ENCODE measurements at regions not wholly inside any gene's neighbourhood (a gene's known extent, or its start where the extent isn't known, plus 50 kb on each side); places are given as distances from the start of the nearest gene placed in this dataset.
"Not testable (repeated sequence)": the region's sequence is repeated elsewhere in the genome, so short reads cannot be mapped to it uniquely, and the experiment has no call there.

DNA sequence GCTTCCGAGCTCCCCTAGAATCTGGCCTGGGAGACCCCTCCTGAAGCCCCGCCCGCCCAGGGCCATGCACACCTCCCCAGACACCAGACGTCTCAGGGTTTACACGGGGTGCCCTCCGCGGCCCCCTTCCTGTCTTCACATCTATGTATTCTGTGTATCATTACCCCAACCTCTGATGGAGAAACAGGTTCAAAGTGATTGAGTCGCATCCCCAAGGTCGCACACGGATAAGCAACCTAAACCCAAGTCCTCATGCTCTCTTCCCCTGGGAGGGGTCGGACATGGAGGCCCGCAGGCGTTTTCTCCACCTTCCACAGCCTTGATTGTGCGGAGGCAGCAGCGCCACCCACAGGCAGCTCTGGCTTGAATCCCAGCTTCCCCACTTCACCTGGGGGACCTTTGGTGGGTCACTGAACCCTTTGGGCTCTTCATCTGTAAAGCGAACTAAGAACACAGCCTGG, 237.3 kb downstream of the BCL11B start:
- Histone ChIP-seq H3K4me3 (no peak overlapping the region), H3K27me3 (replicated peaks; ENCODE audit: insufficient read depth) (no peaks in the 10 kb centered on the region), H3K36me3 (no peaks in the 10 kb centered on the region), H3K4me1 (replicated peaks) (no peaks in the 10 kb centered on the region), H3K9me3 (no peaks in the 10 kb centered on the region), H3K27ac (no peak overlapping the region)
- no peak for DNase-seq (ENCODE audit: low spot score)
- TF ChIP-seq POLR2AphosphoS5 (IDR thresholded peaks at IDR 0.05) (no peak), POLR2A (IDR thresholded peaks at IDR 0.05) (no peak), CTCF (IDR thresholded peaks at IDR 0.05) (no peak)
- intact Hi-C loops (cut with DNase I): no loop called here
- 94% methylated on average over 16 of the region's 16 CpGs for WGBS

DNA sequence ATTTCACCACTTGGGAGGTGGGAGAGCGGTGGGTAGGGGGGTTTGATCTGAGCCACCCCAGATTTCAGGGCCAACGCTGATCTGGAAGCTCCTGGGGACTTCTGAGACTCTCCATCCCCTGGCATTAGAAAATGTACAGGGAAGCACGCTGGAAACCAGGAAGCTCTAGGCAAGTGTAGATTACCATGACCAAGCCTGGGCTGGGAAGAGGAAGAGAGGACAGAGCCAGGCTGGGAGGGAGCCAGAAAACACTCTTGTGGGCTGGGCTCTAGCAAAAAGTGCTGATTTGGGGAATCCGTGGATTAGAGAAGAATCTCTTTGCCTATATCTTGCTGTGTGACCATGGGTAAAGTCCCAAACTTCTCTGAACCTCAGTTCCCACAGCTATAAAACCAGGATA, 236.7 kb downstream of the BCL11B start:
- no peak overlapping the region for H3K4me3 ChIP-seq
- intact Hi-C loops (cut with DNase I): no loop called here
- H3K27me3 ChIP-seq (replicated peaks; ENCODE audit: insufficient read depth): no peaks in the 10 kb centered on the region
- DNase-seq (ENCODE audit: low spot score): no peak
- TF ChIP-seq CTCF (IDR thresholded peaks at IDR 0.05): no peak
- TF ChIP-seq POLR2A (IDR thresholded peaks at IDR 0.05): no peak
- TF ChIP-seq POLR2AphosphoS5 (IDR thresholded peaks at IDR 0.05): no peak
- no peak overlapping the region for H3K27ac ChIP-seq
- H3K4me1 ChIP-seq (replicated peaks): no peaks in the 10 kb centered on the region
- 67% methylated on average over 4 of the region's 4 CpGs for WGBS
- H3K9me3 ChIP-seq: no peaks in the 10 kb centered on the region
- H3K36me3 ChIP-seq: no peaks in the 10 kb centered on the region

GRCh38 chr14:99035712-99036610, 236.0 kb downstream of the BCL11B start:
- intact Hi-C loops (cut with DNase I): no loop called here
- DNase-seq (ENCODE audit: low spot score): peak; percentile 74

GRCh38 chr14:99036611-99037293, 235.2 kb downstream of the BCL11B start:
- TF ChIP-seq POLR2AphosphoS5 (IDR thresholded peaks at IDR 0.05) (no peak), CTCF (IDR thresholded peaks at IDR 0.05) (no peak), POLR2A (IDR thresholded peaks at IDR 0.05) (no peak)
- Histone ChIP-seq H3K9me3 (no peaks in the 10 kb centered on the region), H3K27ac (peak overlapping the region; percentile 19 to 54), H3K4me1 (replicated peaks) (no peaks in the 10 kb centered on the region), H3K4me3 (no peak overlapping the region), H3K36me3 (no peaks in the 10 kb centered on the region), H3K27me3 (replicated peaks; ENCODE audit: insufficient read depth) (no peaks in the 10 kb centered on the region)
- 88% methylated on average over 25 of the region's 25 CpGs for WGBS
- no peak for DNase-seq (ENCODE audit: low spot score)
- intact Hi-C loops (cut with DNase I): no loop called here

More at GRCh38 chr14:99035712-99036610, 236.0 kb downstream of the BCL11B start:
- peak overlapping the region; percentile 19 to 54 for H3K27ac ChIP-seq
- TF ChIP-seq CTCF (IDR thresholded peaks at IDR 0.05) (no peak), POLR2AphosphoS5 (IDR thresholded peaks at IDR 0.05) (peak; percentile 82), POLR2A (IDR thresholded peaks at IDR 0.05) (peak; percentile 7)
- H3K4me3 ChIP-seq: no peak overlapping the region
- H3K36me3 ChIP-seq: no peaks in the 10 kb centered on the region
- 27% methylated on average over 21 of the region's 30 CpGs for WGBS
- H3K27me3 ChIP-seq (replicated peaks; ENCODE audit: insufficient read depth): no peaks in the 10 kb centered on the region
- H3K9me3 ChIP-seq: no peaks in the 10 kb centered on the region
- no peaks in the 10 kb centered on the region for H3K4me1 ChIP-seq (replicated peaks)

DNA sequence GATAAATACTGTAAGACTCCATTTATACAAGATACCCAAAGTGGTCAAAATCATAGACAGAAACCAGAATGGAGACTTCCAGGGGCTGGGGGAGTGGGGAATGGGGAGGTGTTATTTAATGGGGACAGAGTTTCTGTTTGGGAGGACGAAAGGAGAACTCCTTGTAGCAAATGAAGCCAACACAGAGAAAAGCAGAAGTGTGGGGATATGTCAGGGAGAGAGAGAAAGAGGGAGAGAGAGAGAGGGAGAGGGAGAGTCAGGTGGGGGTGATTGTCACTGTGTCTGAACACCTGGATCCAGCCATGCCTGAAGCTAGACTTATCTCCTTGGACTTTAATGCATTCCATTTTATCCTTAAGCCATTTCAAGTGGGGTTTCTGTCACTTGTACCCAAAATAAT, 234.7 kb downstream of the BCL11B start:
- DNase-seq (ENCODE audit: low spot score); H3K4me1 ChIP-seq (replicated peaks); intact Hi-C loops (cut with DNase I); H3K27me3 ChIP-seq (replicated peaks; ENCODE audit: insufficient read depth); H3K4me3 ChIP-seq; H3K36me3 ChIP-seq; H3K27ac ChIP-seq; H3K9me3 ChIP-seq: not testable (repeated sequence)
- WGBS: 95% methylated on average over 1 of the region's 1 CpG

Measured in prostate gland (tissue), 2 donors.